K562 (cell line): ENCODE measurements at regions not wholly inside any gene's neighbourhood (a gene's known extent, or its start where the extent isn't known, plus 50 kb on each side); places are given as distances from the start of the nearest gene placed in this dataset.

Experiments
- MXI1 ChIP-seq: IDR thresholded peaks from 2 replicates; pipeline ENCODE4 v1.6.1; 2011; ENCODE audit warnings: low read depth, mild to moderate bottlenecking, improper control_type of control experiment, low read length
- PRMT5 ChIP-seq: sonication (generic); formaldehyde crosslinking; IDR thresholded peaks from 2 replicates; pipeline ENCODE4 v1.5.0; 2020; ENCODE audit warnings: missing genetic modification reagents
- TAF15 ChIP-seq: fragments of 200-400 bp; formaldehyde crosslinking; IDR thresholded peaks from 2 replicates; pipeline ENCODE4 v1.6.1; 2017; ENCODE audit warnings: mild to moderate bottlenecking, low read depth, low read length, moderate library complexity
- ZNF785 ChIP-seq: fragments of 250-450 bp; sonication (Bioruptor Pico); IDR thresholded peaks from 2 replicates; pipeline ENCODE4 v1.4.0; 2020; ENCODE audit warnings: mild to moderate bottlenecking
- TF ChIP-seq, protein P1 (sequence below), 3 experiments: IDR thresholded peaks in 2 of 3; conservative IDR thresholded peaks in 1 of 3; 2 replicates each; pipeline ENCODE4 v1.5.1; 2011 to 2012; ENCODE audit warnings: low read length in 3 of 3, mild to moderate bottlenecking in 3 of 3, control low read depth in 2 of 3, improper control_type of control experiment in 1 of 3, inconsistent platforms in 1 of 3, low read depth in 1 of 3, mixed read lengths in 1 of 3, moderate library complexity in 1 of 3; ENCODE audit not compliant: insufficient read depth in 2 of 3
- TF ChIP-seq, protein P2 (sequence below): sonication (generic); formaldehyde crosslinking; IDR thresholded peaks from 2 replicates; pipeline ENCODE4 v1.5.0; 2020; ENCODE audit warnings: missing genetic modification reagents

DNA sequence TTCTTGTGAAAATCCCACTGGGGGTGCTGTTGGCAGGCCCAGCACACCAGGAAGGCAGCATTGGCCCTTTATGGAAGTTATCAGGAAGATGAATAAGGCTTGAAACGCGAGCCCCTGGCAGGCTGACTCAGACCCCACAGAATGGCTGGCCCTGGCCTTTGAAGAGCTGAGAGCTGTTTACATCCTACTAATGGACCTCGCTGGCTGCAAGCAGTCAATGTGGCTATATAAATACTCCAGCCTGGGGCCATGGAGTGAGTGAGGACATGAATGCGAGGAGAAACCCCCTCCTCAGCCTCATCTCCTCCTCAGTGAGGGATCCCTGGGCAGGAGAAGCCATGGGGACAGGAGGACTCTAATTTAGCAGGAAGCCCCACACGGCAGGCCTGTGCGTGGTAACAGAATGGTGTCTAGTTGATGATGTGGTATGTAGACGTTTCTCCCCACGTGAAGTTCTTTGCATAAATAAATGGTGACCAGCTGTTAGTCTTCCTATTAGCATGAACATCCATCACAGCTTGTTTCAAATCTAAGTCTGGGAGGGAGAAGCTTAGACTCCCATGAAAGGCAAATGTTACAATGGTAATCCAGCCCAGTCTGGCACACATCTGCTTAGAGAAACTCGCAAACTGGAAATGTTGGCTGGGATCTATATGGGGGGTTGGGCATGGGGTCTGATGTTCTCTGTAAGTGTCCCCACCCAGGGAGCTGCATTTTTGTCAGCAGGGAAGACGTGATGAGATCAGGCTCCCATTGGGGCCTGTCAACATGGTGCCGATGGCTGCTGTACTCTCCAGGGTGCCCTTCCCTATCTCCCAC lies 175.1 kb upstream of the PITX1 start:
- TF ChIP-seq MXI1 (no peak), ZNF785 (CRISPR knock-in tag) (no peak), PRMT5 (no peak), TAF15 (no peak)
- TF ChIP-seq, protein P1, sequence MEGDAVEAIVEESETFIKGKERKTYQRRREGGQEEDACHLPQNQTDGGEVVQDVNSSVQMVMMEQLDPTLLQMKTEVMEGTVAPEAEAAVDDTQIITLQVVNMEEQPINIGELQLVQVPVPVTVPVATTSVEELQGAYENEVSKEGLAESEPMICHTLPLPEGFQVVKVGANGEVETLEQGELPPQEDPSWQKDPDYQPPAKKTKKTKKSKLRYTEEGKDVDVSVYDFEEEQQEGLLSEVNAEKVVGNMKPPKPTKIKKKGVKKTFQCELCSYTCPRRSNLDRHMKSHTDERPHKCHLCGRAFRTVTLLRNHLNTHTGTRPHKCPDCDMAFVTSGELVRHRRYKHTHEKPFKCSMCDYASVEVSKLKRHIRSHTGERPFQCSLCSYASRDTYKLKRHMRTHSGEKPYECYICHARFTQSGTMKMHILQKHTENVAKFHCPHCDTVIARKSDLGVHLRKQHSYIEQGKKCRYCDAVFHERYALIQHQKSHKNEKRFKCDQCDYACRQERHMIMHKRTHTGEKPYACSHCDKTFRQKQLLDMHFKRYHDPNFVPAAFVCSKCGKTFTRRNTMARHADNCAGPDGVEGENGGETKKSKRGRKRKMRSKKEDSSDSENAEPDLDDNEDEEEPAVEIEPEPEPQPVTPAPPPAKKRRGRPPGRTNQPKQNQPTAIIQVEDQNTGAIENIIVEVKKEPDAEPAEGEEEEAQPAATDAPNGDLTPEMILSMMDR (IDR thresholded peaks at IDR 0.05 in 2 of 3, conservative IDR thresholded peaks at IDR 0.05 in 1 of 3; ENCODE audit: insufficient read depth in 2 of 3, low read depth in 1 of 3, low read length in 3 of 3), result no peak
- TF ChIP-seq, protein P2, sequence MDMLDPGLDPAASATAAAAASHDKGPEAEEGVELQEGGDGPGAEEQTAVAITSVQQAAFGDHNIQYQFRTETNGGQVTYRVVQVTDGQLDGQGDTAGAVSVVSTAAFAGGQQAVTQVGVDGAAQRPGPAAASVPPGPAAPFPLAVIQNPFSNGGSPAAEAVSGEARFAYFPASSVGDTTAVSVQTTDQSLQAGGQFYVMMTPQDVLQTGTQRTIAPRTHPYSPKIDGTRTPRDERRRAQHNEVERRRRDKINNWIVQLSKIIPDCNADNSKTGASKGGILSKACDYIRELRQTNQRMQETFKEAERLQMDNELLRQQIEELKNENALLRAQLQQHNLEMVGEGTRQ (CRISPR knock-in tag), result no peak
